GF-D8 (cell line): ENCODE measurements at regions not wholly inside any gene's neighbourhood (a gene's known extent, or its start where the extent isn't known, plus 50 kb on each side); places are given as distances from the start of the nearest gene placed in this dataset.
"Not testable (repeated sequence)": the region's sequence is repeated elsewhere in the genome, so short reads cannot be mapped to it uniquely, and the experiment has no call there.

Experiments
- DNase-seq: peaks from one replicate; lab custom pipeline; 2025; lab: John Stamatoyannopoulos, UW

- DNase-seq = peak; percentile 72
Measured at GRCh38 chr1:182259968-182260367, 131.6 kb downstream of the GLUL start.

GRCh38 chr1:182259229-182259872, 132.2 kb downstream of the GLUL start:
- DNase-seq = peak; percentile 100

- no peak for DNase-seq
Measured at GRCh38 chr1:182257369-182258063, 134.1 kb downstream of the GLUL start.

- no peak for DNase-seq
Measured at GRCh38 chr1:182256931-182257330, 134.7 kb downstream of the GLUL start.

- DNase-seq = no peak
Measured at GRCh38 chr1:182255494-182255893, 136.1 kb downstream of the GLUL start.

- no peak for DNase-seq
Measured at GRCh38 chr1:182253319-182253860, 138.2 kb downstream of the GLUL start.

GRCh38 chr1:182251561-182251960, 140.0 kb downstream of the GLUL start:
- no peak for DNase-seq

- DNase-seq = no peak
Measured at GRCh38 chr1:182249201-182249676, 142.4 kb downstream of the GLUL start.

GRCh38 chr1:182248721-182249120, 142.9 kb downstream of the GLUL start:
- DNase-seq = no peak

GRCh38 chr1:182247813-182248212, 143.8 kb downstream of the GLUL start:
- DNase-seq = not testable (repeated sequence)

GRCh38 chr1:182246783-182247182, 144.8 kb downstream of the GLUL start:
- DNase-seq = no peak

- no peak for DNase-seq
Measured at GRCh38 chr1:182245040-182245439, 146.6 kb downstream of the GLUL start.

GRCh38 chr1:182244451-182244850, 147.1 kb downstream of the GLUL start:
- DNase-seq = no peak

- DNase-seq = no peak
Measured at GRCh38 chr1:182242641-182243040, 148.9 kb downstream of the GLUL start.

GRCh38 chr1:182240085-182240484, 151.5 kb downstream of the GLUL start:
- no peak for DNase-seq

- DNase-seq = no peak
Measured at GRCh38 chr1:182238421-182238820, 153.2 kb downstream of the GLUL start.

- DNase-seq = no peak
Measured at GRCh38 chr1:182237329-182237728, 154.3 kb downstream of the GLUL start.

GRCh38 chr1:182236651-182237077, 154.9 kb downstream of the GLUL start:
- DNase-seq = no peak

- DNase-seq = no peak
Measured at GRCh38 chr1:182235952-182236650, 155.5 kb downstream of the GLUL start.

- peak; percentile 19 for DNase-seq
Measured at GRCh38 chr1:182235604-182235951, 156.0 kb downstream of the GLUL start.

GRCh38 chr1:182229921-182230491, 161.6 kb downstream of the GLUL start:
- DNase-seq = no peak

- DNase-seq = no peak
Measured at GRCh38 chr1:182229451-182229850, 162.1 kb downstream of the GLUL start.
